ENCODE measurements at regions not wholly inside any gene's neighbourhood (a gene's known extent, or its start where the extent isn't known, plus 50 kb on each side); places are given as distances from the start of the nearest gene placed in this dataset.

GRCh38 chr16:9279291-9280068 lies 188.0 kb downstream of the HAPSTR1 start:
- TF ChIP-seq CTCF (IDR thresholded peaks at IDR 0.05; ENCODE audit: insufficient read depth, low read depth, low read length): no peak
- H3K4me3 ChIP-seq (ENCODE audit: low read depth, low read length): no peak overlapping the region
- POLR2A ChIA-PET: no interaction called here
- no peaks in the 10 kb centered on the region for H3K27me3 ChIP-seq (ENCODE audit: control insufficient read depth, insufficient read depth, low read length)
- no peaks in the 10 kb centered on the region for H3K36me3 ChIP-seq (ENCODE audit: control insufficient read depth, insufficient read depth, low read length)
- DNase-seq (ENCODE audit: low read depth): no peak
- CTCF ChIA-PET: interaction anchor here (0.9 kb wide), 1 partner anchor 10 kb away, joined by 3 read pairs; no protein-coding TSS in a partner anchor

- Histone ChIP-seq H3K27me3 (ENCODE audit: control insufficient read depth, insufficient read depth, low read length) (no peaks in the 10 kb centered on the region), H3K36me3 (ENCODE audit: control insufficient read depth, insufficient read depth, low read length) (no peaks in the 10 kb centered on the region), H3K4me3 (ENCODE audit: low read depth, low read length) (no peak overlapping the region)
- DNase-seq (ENCODE audit: low read depth): no peak
- ChIA-PET POLR2A (no interaction called here), CTCF (interaction anchor here (0.9 kb wide), 1 partner anchor 10 kb away, joined by 3 read pairs; no protein-coding TSS in a partner anchor)
- no peak for TF ChIP-seq CTCF (IDR thresholded peaks at IDR 0.05; ENCODE audit: insufficient read depth, low read depth, low read length)
Measured at GRCh38 chr16:9280069-9280466, 188.6 kb downstream of the HAPSTR1 start.

DNA sequence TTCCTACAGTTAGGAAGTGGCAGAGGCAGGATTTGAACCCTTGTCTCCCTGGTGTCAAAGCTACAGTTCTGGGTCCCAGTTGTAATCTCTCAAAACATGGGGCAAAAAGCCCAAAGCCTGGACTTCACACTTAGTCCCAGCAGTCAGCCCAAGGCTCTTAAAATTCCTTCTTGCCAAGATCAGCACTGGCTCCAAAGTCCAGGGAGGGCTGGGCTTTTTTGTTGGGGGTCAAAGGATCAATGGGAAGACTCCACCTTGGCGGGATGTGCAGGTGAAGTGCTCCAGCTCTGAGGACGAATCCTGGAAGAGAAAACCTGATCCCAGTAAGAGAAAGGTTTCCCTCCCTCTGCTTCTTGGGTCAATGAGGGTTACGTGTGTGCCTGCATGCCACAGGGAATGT lies 195.5 kb downstream of the HAPSTR1 start:
- ChIA-PET POLR2A (no interaction called here), CTCF (no interaction called here)
- Histone ChIP-seq H3K36me3 (ENCODE audit: control insufficient read depth, insufficient read depth, low read length) (no peaks in the 10 kb centered on the region), H3K27me3 (ENCODE audit: control insufficient read depth, insufficient read depth, low read length) (no peaks in the 10 kb centered on the region), H3K4me3 (ENCODE audit: low read depth, low read length) (no peak overlapping the region)
- DNase-seq (ENCODE audit: low read depth): no peak
- no peak for TF ChIP-seq CTCF (IDR thresholded peaks at IDR 0.05; ENCODE audit: insufficient read depth, low read depth, low read length)

GRCh38 chr16:9296271-9296590 lies 204.8 kb downstream of the HAPSTR1 start:
- POLR2A ChIA-PET: no interaction called here
- no peaks in the 10 kb centered on the region for H3K27me3 ChIP-seq (ENCODE audit: control insufficient read depth, insufficient read depth, low read length)
- no peak for TF ChIP-seq CTCF (IDR thresholded peaks at IDR 0.05; ENCODE audit: insufficient read depth, low read depth, low read length)
- CTCF ChIA-PET: no interaction called here
- no peaks in the 10 kb centered on the region for H3K36me3 ChIP-seq (ENCODE audit: control insufficient read depth, insufficient read depth, low read length)
- H3K4me3 ChIP-seq (ENCODE audit: low read depth, low read length): no peak overlapping the region
- DNase-seq (ENCODE audit: low read depth): no peak

DNA sequence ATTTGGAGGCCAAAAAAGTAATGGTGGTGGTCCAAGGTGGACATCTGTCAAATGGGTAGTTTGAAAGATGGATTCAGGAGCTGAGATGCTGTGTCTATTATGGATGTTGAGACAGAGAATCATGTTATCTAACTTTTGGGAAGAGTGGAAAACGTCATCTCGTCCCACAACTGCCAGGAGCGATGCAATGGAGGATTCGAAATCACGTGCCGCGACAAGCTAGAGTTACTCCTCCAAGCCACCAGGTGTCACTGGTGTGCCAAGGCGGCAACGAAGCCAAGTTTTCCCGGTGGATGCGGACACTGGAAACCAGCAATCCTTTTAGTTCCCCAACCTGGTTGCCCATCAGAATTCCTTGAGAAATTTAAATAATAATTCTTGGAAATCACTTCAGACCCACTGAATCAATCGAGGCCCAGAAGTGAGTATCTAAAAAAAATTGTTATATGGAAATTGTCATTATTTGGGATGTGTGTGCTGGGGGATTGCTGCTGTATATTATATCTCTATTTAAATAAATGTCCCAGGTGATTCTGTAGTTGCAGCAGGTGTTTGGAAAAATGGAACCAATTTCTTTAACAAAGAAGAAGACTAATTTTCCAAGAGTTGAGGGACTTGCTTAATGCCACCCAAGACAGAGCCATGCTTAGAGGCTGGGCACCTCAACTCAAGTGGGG lies 206.1 kb downstream of the HAPSTR1 start:
- H3K4me3 ChIP-seq (ENCODE audit: low read depth, low read length): no peak overlapping the region
- no peaks in the 10 kb centered on the region for H3K36me3 ChIP-seq (ENCODE audit: control insufficient read depth, insufficient read depth, low read length)
- POLR2A ChIA-PET: no interaction called here
- no peak for DNase-seq (ENCODE audit: low read depth)
- TF ChIP-seq CTCF (IDR thresholded peaks at IDR 0.05; ENCODE audit: insufficient read depth, low read depth, low read length): peak; percentile 15; the same call in 1 of the 2 replicates
- no peaks in the 10 kb centered on the region for H3K27me3 ChIP-seq (ENCODE audit: control insufficient read depth, insufficient read depth, low read length)
- CTCF ChIA-PET: interaction anchor here (0.6 to 1.0 kb wide), 3 partner anchors 13 to 716 kb away, joined by 3 read pairs; no protein-coding TSS in a partner anchor

Measured in BJ (cell line).